ENCODE measurements at regions not wholly inside any gene's neighbourhood (a gene's known extent, or its start where the extent isn't known, plus 50 kb on each side); places are given as distances from the start of the nearest gene placed in this dataset.

DNA sequence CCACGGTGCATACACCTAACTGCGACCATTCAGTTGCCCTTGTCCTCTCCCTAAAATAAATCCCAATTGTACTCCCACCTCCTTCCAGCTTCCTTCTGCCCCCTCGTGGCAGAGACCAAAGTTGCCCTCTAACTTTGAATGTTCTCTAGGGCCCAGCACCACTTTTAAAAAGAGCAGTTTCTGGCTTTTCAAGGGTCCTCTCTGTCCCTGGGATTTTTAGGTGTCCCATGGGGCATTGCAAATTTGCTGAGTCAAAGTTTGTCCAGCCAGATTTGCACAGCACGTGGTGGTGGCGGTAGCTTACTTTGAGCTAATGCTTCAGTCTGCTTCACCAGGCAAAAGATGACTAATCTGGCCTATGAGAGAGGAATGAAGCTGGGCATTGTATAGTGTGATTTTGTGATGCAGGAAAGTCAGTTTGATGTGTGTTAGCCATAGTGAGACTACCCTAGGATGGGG, 100.2 kb downstream of the PERP start:
- DNase-seq (ENCODE audit: low spot score) = peak; percentile 65

DNA sequence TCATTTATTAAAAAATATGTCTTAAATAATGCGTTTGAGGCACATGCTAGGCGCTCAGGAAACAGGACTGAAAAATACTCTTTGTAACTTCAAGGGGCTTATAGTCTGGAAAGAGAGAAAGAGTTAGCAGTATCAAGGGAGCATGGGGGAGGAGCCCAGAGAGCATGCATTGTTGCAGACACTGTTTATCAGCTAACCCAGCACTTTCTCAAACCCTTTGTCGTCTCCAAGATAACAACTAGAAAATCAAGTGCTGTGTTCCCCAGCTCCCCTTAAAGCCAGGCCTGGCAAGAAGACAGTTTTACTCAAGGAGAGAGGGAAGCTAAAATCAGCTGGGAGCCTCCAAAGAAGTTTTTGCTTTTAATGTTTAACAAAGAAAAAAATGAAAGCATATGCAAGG, 98.4 kb downstream of the PERP start:
- DNase-seq (ENCODE audit: low spot score) = no peak

DNA sequence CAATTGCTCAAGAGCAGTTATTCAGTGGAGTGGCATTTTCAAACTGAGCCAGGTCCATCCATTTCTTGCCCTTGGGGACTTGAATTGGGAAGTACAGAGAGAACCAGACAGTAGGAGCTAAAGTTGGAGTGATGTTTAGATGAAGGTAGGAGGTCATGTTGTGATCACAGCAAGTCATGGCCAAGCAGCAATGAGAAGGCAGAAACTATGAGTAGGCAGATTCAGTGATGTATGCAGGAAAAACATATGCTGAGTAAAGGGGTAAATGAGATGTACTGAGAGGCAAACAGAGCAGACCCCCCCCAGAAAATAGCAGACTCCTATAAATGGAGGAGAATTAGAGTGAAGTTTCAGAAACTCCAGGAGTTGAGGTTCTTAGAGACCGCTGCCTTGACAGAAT, 95.8 kb downstream of the PERP start:
- DNase-seq (ENCODE audit: low spot score) = no peak

- no peak for DNase-seq (ENCODE audit: low spot score)
Observed at GRCh38 chr6:138012682-138013081, 94.5 kb downstream of the PERP start.

DNA sequence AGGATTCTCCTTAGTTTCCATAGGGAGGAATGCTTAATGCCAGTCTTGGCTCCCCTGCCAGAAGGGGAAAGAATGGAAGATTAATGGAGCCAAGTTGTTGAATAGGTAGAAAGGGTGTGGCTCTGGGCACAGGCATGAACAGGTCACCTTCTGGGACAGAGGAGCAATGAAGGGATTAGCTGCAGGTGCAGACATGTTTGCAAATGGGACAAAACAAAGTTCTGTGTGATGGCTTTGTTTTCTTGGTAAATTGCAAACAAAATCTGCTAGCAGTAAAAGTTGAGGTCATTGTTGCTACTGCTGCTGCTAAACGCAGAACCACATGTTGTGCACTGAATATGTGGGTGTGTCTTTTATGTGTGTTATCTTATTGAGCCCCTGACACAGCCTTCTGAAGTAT, 93.3 kb downstream of the PERP start:
- DNase-seq (ENCODE audit: low spot score) = no peak

GRCh38 chr6:138017166-138017757, 90.0 kb downstream of the PERP start:
- no peak for DNase-seq (ENCODE audit: low spot score)

GRCh38 chr6:138018297-138018696, 88.9 kb downstream of the PERP start:
- DNase-seq (ENCODE audit: low spot score) = no peak

GRCh38 chr6:138025528-138025978, 81.7 kb downstream of the PERP start:
- DNase-seq (ENCODE audit: low spot score) = no peak

- no peak for DNase-seq (ENCODE audit: low spot score)
Observed at GRCh38 chr6:138026342-138026741, 80.9 kb downstream of the PERP start.

DNA sequence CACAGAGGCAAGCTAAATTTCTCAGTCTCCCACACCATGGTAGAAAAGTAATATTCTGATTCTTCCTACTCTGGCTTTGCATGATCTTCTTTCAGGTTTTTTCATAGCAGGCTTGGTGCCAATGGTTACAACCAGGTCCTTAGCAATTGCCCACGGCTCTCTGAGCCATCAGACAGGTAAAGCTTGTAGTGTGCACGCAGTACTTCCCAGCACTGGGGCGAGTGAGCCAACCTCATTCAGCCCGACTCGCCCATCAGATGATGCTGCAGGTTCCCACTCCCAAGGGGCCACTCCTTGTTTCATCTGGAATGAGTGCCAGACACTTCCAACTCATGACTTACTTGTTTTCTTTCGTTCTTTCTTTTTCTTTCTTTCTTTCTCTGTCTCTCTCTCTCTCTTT, 78.3 kb downstream of the PERP start:
- no peak for DNase-seq (ENCODE audit: low spot score)

DNA sequence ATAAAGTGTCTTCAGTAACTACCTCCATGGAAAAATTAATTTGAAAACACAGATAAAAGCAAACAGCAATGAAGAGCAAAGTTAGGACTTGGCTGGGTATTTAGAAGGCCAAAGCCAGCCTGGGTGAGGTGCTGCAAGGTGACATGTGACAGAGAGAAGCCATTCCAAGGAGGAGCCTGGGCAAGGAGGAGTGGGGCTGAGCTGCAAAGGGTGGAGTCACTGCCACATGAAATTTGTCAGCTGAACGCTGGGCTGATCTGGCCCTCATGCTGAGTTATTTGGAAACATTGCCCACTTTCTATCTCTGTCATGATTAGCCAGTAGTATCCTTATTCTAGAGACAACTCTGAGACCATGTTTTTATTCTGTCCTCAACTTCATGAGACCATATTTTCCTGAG, 76.3 kb downstream of the PERP start:
- DNase-seq (ENCODE audit: low spot score) = no peak

- DNase-seq (ENCODE audit: low spot score) = no peak
Observed at GRCh38 chr6:138031417-138031816, 75.8 kb downstream of the PERP start.

- DNase-seq (ENCODE audit: low spot score) = no peak
Observed at GRCh38 chr6:138031850-138032249, 75.4 kb downstream of the PERP start.

GRCh38 chr6:138032571-138032970, 74.6 kb downstream of the PERP start:
- no peak for DNase-seq (ENCODE audit: low spot score)

DNA sequence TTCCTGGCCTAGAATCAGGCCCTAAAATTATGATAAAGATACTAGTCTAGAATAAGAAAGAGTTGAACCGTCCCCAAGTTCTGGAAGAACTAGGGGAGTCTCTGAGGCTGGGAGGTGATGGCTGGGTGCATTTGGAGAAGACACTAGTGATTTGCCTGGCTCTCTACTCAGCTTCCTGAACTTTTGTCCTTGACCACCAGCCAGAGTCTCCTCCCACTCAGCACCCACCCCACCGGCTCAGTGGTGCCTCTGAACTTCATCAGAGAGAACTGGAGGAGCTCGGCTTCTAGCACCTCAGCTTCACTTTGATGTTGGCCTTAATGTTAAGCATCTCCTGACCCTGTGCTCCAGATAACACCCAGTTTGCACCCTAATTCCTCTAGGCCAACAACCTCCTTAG, 73.0 kb downstream of the PERP start:
- DNase-seq (ENCODE audit: low spot score) = no peak

GRCh38 chr6:138035070-138035469, 72.1 kb downstream of the PERP start:
- DNase-seq (ENCODE audit: low spot score) = no peak

GRCh38 chr6:138036111-138036510, 71.1 kb downstream of the PERP start:
- DNase-seq (ENCODE audit: low spot score) = no peak

GRCh38 chr6:138037009-138037504, 70.2 kb downstream of the PERP start:
- no peak for DNase-seq (ENCODE audit: low spot score)

GRCh38 chr6:138038142-138038870, 68.9 kb downstream of the PERP start:
- DNase-seq (ENCODE audit: low spot score) = no peak

Measured in HuH-7 (cell line).